Ascending aorta (tissue), 2 donors: ENCODE measurements at regions not wholly inside any gene's neighbourhood (a gene's known extent, or its start where the extent isn't known, plus 50 kb on each side); places are given as distances from the start of the nearest gene placed in this dataset.
"Not testable (repeated sequence)": the region's sequence is repeated elsewhere in the genome, so short reads cannot be mapped to it uniquely, and the experiment has no call there.

ENCODE experiments used
- DNase-seq, 2 donors: peaks; one replicate each; pipeline ENCODE4 v3.0.0-alpha.2; 2019; ENCODE audit warnings: low spot score in 2 of 2
- H3K27ac ChIP-seq, 2 donors: fragments of 200-600 bp; sonication (generic); one replicate each; pipeline ENCODE4 v1.5.1; 2016 to 2017; ENCODE audit warnings: mild to moderate bottlenecking in 1 of 2
- H3K27me3 ChIP-seq: fragments of 200-600 bp; sonication (generic); one replicate; pipeline ENCODE4 v1.5.1; 2017
- H3K36me3 ChIP-seq, 2 donors: fragments of 200-600 bp; sonication (generic); one replicate each; pipeline ENCODE4 v1.5.1; 2016
- H3K4me1 ChIP-seq, 2 donors: fragments of 200-600 bp; sonication (generic); one replicate each; pipeline ENCODE4 v1.5.1; 2016 to 2017; ENCODE audit warnings: mild to moderate bottlenecking in 1 of 2
- H3K4me3 ChIP-seq, 2 donors: fragments of 200-600 bp; sonication (generic); one replicate each; pipeline ENCODE4 v1.5.1; 2016 to 2017; ENCODE audit warnings: mild to moderate bottlenecking in 1 of 2
- H3K9me3 ChIP-seq, 2 donors: fragments of 200-600 bp; sonication (generic); one replicate each; pipeline ENCODE4 v1.5.1; 2016
- intact Hi-C: fragments of 100-400 bp; cut with DNase I; formaldehyde crosslinking; loops from one replicate; pipeline ENCODE4 v1.15.1; 2023
- TF ChIP-seq, protein P1 (sequence below), 3 experiments: fragments of 200-600 bp in 2 of 3; fragments of 450-650 bp in 1 of 3; sonication (generic) in 2 of 3; IDR thresholded peaks; one replicate each; pipeline ENCODE4 v1.5.1; 2016 to 2019; ENCODE audit warnings: antibody characterized with exemption in 3 of 3, mild to moderate bottlenecking in 1 of 3, moderate library complexity in 1 of 3

- intact Hi-C loops, result loop anchor here (2.0 to 5.0 kb wide), 2 partner anchors 85 to 111 kb away; partner anchors contain the start of gene RAP2B
- Histone ChIP-seq H3K4me3 (no peak overlapping the region), H3K36me3 (no peaks in the 10 kb centered on the region), H3K9me3 (no peaks in the 10 kb centered on the region), H3K4me1 (peaks cover 0 to 8% of the 10 kb centered on the region in 2 donors), H3K27me3 (no peaks in the 10 kb centered on the region), H3K27ac (peak overlapping the region; percentile 61 to 72)
- TF ChIP-seq, protein P1, sequence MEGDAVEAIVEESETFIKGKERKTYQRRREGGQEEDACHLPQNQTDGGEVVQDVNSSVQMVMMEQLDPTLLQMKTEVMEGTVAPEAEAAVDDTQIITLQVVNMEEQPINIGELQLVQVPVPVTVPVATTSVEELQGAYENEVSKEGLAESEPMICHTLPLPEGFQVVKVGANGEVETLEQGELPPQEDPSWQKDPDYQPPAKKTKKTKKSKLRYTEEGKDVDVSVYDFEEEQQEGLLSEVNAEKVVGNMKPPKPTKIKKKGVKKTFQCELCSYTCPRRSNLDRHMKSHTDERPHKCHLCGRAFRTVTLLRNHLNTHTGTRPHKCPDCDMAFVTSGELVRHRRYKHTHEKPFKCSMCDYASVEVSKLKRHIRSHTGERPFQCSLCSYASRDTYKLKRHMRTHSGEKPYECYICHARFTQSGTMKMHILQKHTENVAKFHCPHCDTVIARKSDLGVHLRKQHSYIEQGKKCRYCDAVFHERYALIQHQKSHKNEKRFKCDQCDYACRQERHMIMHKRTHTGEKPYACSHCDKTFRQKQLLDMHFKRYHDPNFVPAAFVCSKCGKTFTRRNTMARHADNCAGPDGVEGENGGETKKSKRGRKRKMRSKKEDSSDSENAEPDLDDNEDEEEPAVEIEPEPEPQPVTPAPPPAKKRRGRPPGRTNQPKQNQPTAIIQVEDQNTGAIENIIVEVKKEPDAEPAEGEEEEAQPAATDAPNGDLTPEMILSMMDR (IDR thresholded peaks at IDR 0.05), result no peak
- DNase-seq, result peak in 1 of 2 donors; percentile 81
Measured at GRCh38 chr3:153052096-153052460, 109.9 kb upstream of the RAP2B start.

DNA sequence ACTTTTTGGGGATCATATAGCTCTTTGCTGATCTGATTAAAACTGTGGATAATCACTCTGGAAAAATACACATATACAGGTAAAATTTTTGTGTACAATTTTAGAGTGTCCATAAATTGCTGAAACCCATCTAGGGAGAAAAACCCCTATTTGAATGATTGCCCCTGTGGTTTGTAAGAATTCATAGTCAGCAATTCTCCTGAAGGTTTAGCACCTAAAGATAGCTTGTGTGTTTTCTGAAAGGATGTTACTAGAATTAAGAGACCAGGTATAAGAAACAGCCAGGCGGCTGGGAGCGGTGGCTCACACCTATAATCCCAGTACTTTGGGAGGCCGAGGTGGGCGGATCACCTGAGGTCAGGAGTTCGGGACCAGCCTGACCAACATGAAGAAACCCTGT, 106.8 kb upstream of the RAP2B start:
- Histone ChIP-seq H3K4me3 (no peak overlapping the region), H3K9me3 (no peaks in the 10 kb centered on the region), H3K4me1 (peaks cover 0 to 8% of the 10 kb centered on the region in 2 donors), H3K36me3 (no peaks in the 10 kb centered on the region), H3K27me3 (no peaks in the 10 kb centered on the region), H3K27ac (no peak overlapping the region)
- TF ChIP-seq, protein P1 (IDR thresholded peaks at IDR 0.05), result no peak
- no peak for DNase-seq
- intact Hi-C loops, result no loop called here

DNA sequence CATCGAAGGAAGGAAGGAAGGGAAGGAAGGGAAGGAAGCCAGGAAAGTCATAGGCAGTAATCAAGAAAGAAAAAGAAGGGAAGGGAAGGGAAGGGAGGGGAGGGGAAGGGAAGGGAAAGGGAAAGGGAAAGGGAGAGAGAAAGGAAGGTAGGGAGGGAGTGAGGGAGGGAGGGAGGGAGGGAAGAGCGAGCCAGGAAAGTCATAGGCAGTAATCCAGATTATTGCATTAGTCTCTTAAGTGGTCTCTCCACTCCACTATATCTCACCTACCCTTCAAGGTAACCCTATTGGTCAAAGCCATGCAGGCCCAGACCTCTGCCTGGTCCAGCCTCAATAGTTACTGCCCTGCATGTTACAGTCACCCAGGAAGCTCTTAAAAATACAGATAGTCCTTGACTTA, 106.2 kb upstream of the RAP2B start:
- TF ChIP-seq, protein P1 (IDR thresholded peaks at IDR 0.05), result no peak
- Histone ChIP-seq H3K36me3 (no peaks in the 10 kb centered on the region), H3K27ac (no peak overlapping the region), H3K4me3 (no peak overlapping the region), H3K4me1 (peaks cover 0 to 8% of the 10 kb centered on the region in 2 donors), H3K9me3 (no peaks in the 10 kb centered on the region), H3K27me3 (no peaks in the 10 kb centered on the region)
- DNase-seq, result no peak
- intact Hi-C loops, result no loop called here

- H3K27ac ChIP-seq, intact Hi-C loops, H3K36me3 ChIP-seq, DNase-seq, H3K4me1 ChIP-seq, H3K4me3 ChIP-seq, H3K27me3 ChIP-seq, H3K9me3 ChIP-seq: not testable (repeated sequence)
Measured at GRCh38 chr3:153058031-153058688, 103.9 kb upstream of the RAP2B start.

DNA sequence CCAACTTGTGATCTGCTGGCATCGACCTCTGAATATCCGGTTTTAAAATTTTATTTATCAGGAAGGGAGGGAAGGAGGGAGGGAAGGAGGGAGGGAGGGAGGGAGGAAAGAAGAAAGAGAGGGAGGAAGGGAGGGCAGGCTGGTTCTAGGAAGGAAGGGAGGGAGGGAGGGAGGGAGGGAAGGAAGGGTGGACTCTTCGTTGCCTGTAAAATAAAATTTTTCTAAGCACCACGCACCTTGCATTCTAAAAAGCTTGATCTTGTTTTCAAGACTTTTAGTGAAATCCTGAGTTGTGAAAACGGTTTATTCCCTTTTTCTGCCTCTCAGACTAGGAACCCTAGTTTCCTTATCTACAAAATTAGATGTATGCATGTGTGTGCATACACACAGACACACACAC, 101.7 kb upstream of the RAP2B start:
- TF ChIP-seq, protein P1 (IDR thresholded peaks at IDR 0.05), result no peak
- no peaks in the 10 kb centered on the region for H3K4me1 ChIP-seq
- H3K4me3 ChIP-seq, result no peak overlapping the region
- H3K27ac ChIP-seq, result no peak overlapping the region
- intact Hi-C loops, result no loop called here
- DNase-seq, result no peak
- no peaks in the 10 kb centered on the region for H3K36me3 ChIP-seq
- no peaks in the 10 kb centered on the region for H3K27me3 ChIP-seq
- H3K9me3 ChIP-seq, result no peaks in the 10 kb centered on the region

- no peaks in the 10 kb centered on the region for H3K4me1 ChIP-seq
- H3K27me3 ChIP-seq, result no peaks in the 10 kb centered on the region
- no peaks in the 10 kb centered on the region for H3K36me3 ChIP-seq
- H3K27ac ChIP-seq, result no peak overlapping the region
- no peaks in the 10 kb centered on the region for H3K9me3 ChIP-seq
- intact Hi-C loops, result no loop called here
- TF ChIP-seq, protein P1 (IDR thresholded peaks at IDR 0.05), result no peak
- H3K4me3 ChIP-seq, result no peak overlapping the region
- no peak for DNase-seq
Measured at GRCh38 chr3:153061938-153062528, 100.0 kb upstream of the RAP2B start.
